SU-DHL-6 (cell line): ENCODE measurements at regions not wholly inside any gene's neighbourhood (a gene's known extent, or its start where the extent isn't known, plus 50 kb on each side); places are given as distances from the start of the nearest gene placed in this dataset.

Source experiments
- CTCF ChIP-seq: fragments of 200-600 bp; sonication (generic); IDR thresholded peaks from one replicate; pipeline ENCODE4 v1.5.1; 2017; ENCODE audit warnings: antibody characterized with exemption, mild to moderate bottlenecking, low read length, moderate library complexity; ENCODE audit not compliant: insufficient read depth, poor library complexity, severe bottlenecking
- EZH2phosphoT487 ChIP-seq: fragments of 200-600 bp; sonication (generic), shearing (Covaris generic); conservative IDR thresholded peaks from 2 replicates; pipeline ENCODE4 v1.6.1; 2018; ENCODE audit warnings: mild to moderate bottlenecking, antibody characterized with exemption, low read length, moderate library complexity, mixed read lengths

GRCh38 chr12:13835652-13836051, 145.8 kb downstream of the GRIN2B start:
- TF ChIP-seq CTCF (no peak), EZH2phosphoT487 (no peak)
